Nephron progenitor cell (in vitro differentiated cells): ENCODE measurements at regions not wholly inside any gene's neighbourhood (a gene's known extent, or its start where the extent isn't known, plus 50 kb on each side); places are given as distances from the start of the nearest gene placed in this dataset.

ENCODE experiments used
- DNase-seq: peaks from one replicate; pipeline ENCODE4 v3.0.0; 2021
- H3K27ac Mint-ChIP-seq: 2 replicates; pipeline ENCODE4 v1.8.0; 2021; ENCODE audit warnings: mild to moderate bottlenecking, moderate library complexity, mixed read lengths
- H3K27me3 Mint-ChIP-seq: 2 replicates; pipeline ENCODE4 v1.8.0; 2021; ENCODE audit warnings: mild to moderate bottlenecking, low read depth, mixed read lengths; ENCODE audit not compliant: poor library complexity
- H3K36me3 Mint-ChIP-seq: 2 replicates; pipeline ENCODE4 v1.8.0; 2021; ENCODE audit warnings: low read depth, mixed read lengths
- H3K4me1 Mint-ChIP-seq: 2 replicates; pipeline ENCODE4 v1.8.0; 2021; ENCODE audit warnings: mixed read lengths
- H3K4me3 Mint-ChIP-seq: 2 replicates; pipeline ENCODE4 v1.8.0; 2021; ENCODE audit warnings: mild to moderate bottlenecking, moderate library complexity, mixed read lengths
- H3K9me3 Mint-ChIP-seq: 2 replicates; pipeline ENCODE4 v1.8.0; 2021; ENCODE audit warnings: mild to moderate bottlenecking, moderate library complexity, mixed read lengths
- TF ChIP-seq, protein P1 (sequence below): fragments of 200-600 bp; sonication (generic); IDR thresholded peaks from 2 replicates; pipeline ENCODE4 v1.5.0; 2021; ENCODE audit warnings: antibody characterized with exemption

DNA sequence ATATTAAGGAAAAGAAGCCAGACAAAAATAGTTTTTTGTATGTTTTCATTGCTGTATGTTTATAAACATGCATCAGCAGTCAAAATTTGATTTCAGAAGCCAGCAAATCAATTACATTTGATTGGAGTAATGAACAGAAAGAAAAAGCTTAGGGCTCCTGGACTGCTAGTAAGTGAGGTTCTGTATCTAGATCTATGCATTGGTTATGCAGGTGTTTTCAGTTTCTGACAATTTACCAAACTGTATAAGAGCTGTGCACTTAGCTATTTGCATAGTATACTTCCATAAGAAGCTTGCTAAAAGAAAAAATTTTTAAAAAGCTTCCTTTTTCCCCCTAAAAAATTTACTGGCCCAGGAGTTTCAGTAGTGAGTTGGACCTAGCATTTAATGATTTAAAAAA, 881.6 kb downstream of the PCDH7 start:
- no peaks in the 10 kb centered on the region for H3K27me3 Mint-ChIP-seq

DNA sequence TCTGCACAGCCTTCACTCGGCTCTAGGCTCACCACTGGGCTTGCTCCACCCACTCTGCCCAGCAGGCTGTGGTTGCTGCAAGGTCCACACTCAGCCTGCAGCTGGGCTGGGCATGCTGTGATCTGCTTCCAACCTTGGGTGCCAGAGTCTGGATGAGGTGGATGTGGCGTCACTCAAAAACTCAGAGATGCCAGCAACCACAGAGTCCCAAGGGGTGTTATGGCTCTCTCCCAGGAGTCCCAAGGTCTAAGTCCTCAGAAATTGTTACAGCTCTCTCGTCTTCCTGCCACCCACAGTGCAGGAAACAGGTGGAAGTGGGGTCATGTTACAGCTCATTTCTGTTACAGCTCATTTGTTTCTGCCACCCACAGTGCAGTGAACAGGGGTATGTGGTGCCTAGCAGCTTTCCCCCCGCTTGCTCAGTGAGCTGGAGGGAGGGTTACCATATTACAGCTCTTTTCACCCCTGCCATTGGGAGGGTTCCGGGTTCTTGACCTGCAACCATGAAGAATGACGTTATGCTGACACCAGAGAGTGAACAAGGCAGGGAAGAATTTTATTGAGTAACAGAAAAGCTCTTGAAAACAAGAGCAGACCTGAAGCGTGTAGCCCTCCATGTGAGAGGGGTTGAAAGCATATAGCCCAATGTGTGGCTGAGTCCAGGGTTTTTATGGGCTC, 893.9 kb downstream of the PCDH7 start:
- no peaks in the 10 kb centered on the region for H3K9me3 Mint-ChIP-seq
- TF ChIP-seq, protein P1, sequence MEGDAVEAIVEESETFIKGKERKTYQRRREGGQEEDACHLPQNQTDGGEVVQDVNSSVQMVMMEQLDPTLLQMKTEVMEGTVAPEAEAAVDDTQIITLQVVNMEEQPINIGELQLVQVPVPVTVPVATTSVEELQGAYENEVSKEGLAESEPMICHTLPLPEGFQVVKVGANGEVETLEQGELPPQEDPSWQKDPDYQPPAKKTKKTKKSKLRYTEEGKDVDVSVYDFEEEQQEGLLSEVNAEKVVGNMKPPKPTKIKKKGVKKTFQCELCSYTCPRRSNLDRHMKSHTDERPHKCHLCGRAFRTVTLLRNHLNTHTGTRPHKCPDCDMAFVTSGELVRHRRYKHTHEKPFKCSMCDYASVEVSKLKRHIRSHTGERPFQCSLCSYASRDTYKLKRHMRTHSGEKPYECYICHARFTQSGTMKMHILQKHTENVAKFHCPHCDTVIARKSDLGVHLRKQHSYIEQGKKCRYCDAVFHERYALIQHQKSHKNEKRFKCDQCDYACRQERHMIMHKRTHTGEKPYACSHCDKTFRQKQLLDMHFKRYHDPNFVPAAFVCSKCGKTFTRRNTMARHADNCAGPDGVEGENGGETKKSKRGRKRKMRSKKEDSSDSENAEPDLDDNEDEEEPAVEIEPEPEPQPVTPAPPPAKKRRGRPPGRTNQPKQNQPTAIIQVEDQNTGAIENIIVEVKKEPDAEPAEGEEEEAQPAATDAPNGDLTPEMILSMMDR: no peak
- H3K4me3 Mint-ChIP-seq: no peak overlapping the region
- peaks cover 7% of the 10 kb centered on the region for H3K27me3 Mint-ChIP-seq
- H3K27ac Mint-ChIP-seq: peak overlapping the region; percentile 90
- peak; percentile 57 for DNase-seq
- H3K36me3 Mint-ChIP-seq: no peaks in the 10 kb centered on the region
- H3K4me1 Mint-ChIP-seq: peaks cover 19% of the 10 kb centered on the region

More for the DNA sequence above, 881.6 kb downstream of the PCDH7 start:
- TF ChIP-seq, protein P1: no peak
- DNase-seq: no peak
- Mint-ChIP-seq H3K4me3 (no peak overlapping the region), H3K36me3 (no peaks in the 10 kb centered on the region), H3K27ac (no peak overlapping the region), H3K9me3 (no peaks in the 10 kb centered on the region), H3K4me1 (no peaks in the 10 kb centered on the region)

DNA sequence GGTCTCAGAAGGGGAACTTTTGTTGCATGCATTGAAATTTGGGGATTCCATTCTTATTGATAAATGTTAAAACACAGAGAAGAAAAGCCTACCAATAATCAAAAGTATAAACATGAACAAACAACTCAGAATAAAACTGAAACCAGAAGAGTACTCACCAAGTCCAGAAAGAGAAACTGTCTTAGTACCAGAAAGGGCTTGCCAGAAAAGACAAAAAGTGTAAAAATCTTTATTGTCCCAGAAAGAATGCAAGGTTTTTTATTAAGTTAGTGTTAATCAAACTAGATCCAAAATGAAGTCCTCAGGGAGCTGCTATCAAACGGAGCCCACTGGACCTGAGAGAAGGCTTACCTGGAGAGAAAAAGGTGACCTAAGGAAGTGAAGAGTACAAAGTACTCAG, 897.5 kb downstream of the PCDH7 start:
- Mint-ChIP-seq H3K27ac (no peak overlapping the region), H3K9me3 (no peaks in the 10 kb centered on the region), H3K4me1 (peaks cover 19% of the 10 kb centered on the region), H3K27me3 (peaks cover 7% of the 10 kb centered on the region), H3K36me3 (no peaks in the 10 kb centered on the region), H3K4me3 (no peak overlapping the region)
- TF ChIP-seq, protein P1: no peak
- no peak for DNase-seq

DNA sequence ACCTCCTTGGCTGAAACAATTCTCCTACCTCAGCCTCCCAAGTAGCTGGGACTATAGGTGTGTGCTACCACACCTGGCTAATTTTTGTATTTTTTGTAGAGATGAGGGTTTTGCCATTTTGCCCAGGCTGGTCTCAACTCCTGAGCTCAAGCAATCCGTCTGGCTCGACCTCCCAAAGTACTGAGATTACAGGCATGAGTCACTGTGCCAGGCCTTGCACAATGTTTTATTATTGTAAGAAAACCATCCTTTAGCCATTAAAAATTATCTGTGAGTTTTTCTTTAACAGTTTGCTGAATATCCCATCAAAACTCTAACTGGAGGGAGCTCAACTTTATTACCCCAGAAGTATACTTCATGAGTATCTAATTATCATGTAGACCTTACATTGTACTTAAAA, 900.3 kb downstream of the PCDH7 start:
- H3K9me3 Mint-ChIP-seq: no peaks in the 10 kb centered on the region
- H3K27me3 Mint-ChIP-seq: peaks cover 7% of the 10 kb centered on the region
- peaks cover 2% of the 10 kb centered on the region for H3K4me1 Mint-ChIP-seq
- no peak overlapping the region for H3K27ac Mint-ChIP-seq
- H3K4me3 Mint-ChIP-seq: no peak overlapping the region
- no peaks in the 10 kb centered on the region for H3K36me3 Mint-ChIP-seq
- TF ChIP-seq, protein P1: no peak
- no peak for DNase-seq

DNA sequence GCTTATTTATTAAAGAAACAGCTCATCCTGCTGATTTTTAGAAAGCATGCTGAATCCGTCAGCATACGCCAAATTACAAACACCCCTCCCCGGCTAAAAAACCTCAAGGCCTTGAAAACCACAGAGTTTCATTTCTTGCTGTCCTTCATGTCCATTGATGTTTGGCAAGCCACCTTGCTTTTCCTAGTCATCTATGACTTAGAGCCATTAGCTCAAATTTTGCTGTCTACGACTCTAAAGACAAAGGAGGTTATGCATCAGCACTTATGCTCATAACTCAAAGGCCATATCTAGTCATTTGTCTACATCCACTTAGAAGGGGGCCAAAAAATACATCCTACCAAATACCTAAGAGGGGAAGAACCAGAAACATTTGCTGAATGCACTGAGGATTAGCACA, 925.1 kb downstream of the PCDH7 start:
- DNase-seq: no peak
- Mint-ChIP-seq H3K4me3 (no peak overlapping the region), H3K27me3 (no peaks in the 10 kb centered on the region), H3K4me1 (no peaks in the 10 kb centered on the region), H3K27ac (no peak overlapping the region), H3K36me3 (no peaks in the 10 kb centered on the region), H3K9me3 (no peaks in the 10 kb centered on the region)
- TF ChIP-seq, protein P1: no peak

DNA sequence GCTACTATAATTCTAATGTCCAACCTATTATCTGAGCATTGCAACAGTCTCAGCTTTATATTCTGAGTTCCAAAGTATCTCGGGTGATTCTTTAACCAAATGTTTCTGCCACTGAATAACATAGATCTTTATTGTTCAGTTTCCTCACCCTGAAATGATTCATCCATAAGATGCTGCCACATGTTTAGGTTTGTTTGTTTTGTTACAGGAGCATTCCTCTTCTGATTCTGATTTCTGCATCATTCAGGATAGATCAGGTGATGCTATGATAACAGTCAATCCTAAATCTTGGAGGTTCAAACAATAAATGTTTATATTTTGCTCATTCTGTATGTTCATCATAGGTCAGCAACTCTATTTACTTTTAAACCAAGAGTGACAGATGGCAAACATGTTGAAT, 927.6 kb downstream of the PCDH7 start:
- Mint-ChIP-seq H3K4me1 (no peaks in the 10 kb centered on the region), H3K4me3 (no peak overlapping the region), H3K27ac (no peak overlapping the region), H3K36me3 (no peaks in the 10 kb centered on the region), H3K9me3 (no peaks in the 10 kb centered on the region), H3K27me3 (no peaks in the 10 kb centered on the region)
- DNase-seq: no peak
- TF ChIP-seq, protein P1: no peak
